CD4-positive, alpha-beta T cell treated with Interleukin-21 for 1 hour (primary cell): ENCODE measurements at regions not wholly inside any gene's neighbourhood (a gene's known extent, or its start where the extent isn't known, plus 50 kb on each side); places are given as distances from the start of the nearest gene placed in this dataset.
"Not testable (repeated sequence)": the region's sequence is repeated elsewhere in the genome, so short reads cannot be mapped to it uniquely, and the experiment has no call there.

Source experiments
- DNase-seq: peaks from one replicate; pipeline ENCODE4 v3.0.0-alpha.2; 2020

- not testable (repeated sequence) for DNase-seq
Observed at GRCh38 chr4:160746585-160746984, 1417.2 kb downstream of the FSTL5 start.

- no peak for DNase-seq
Observed at GRCh38 chr4:160772668-160773067, 1391.1 kb downstream of the FSTL5 start.

GRCh38 chr4:160795216-160795615 is 1368.6 kb downstream of the FSTL5 start:
- no peak for DNase-seq

GRCh38 chr4:160808174-160808573 is 1355.6 kb downstream of the FSTL5 start:
- DNase-seq = no peak

GRCh38 chr4:160809576-160809975 is 1354.2 kb downstream of the FSTL5 start:
- no peak for DNase-seq

- no peak for DNase-seq
Observed at GRCh38 chr4:160810424-160810823, 1353.4 kb downstream of the FSTL5 start.

- no peak for DNase-seq
Observed at GRCh38 chr4:160810941-160811340, 1352.9 kb downstream of the FSTL5 start.

GRCh38 chr4:160811956-160812355 is 1351.8 kb downstream of the FSTL5 start:
- DNase-seq = no peak

- DNase-seq = no peak
Observed at GRCh38 chr4:160814726-160815125, 1349.1 kb downstream of the FSTL5 start.

GRCh38 chr4:160818571-160818970 is 1345.2 kb downstream of the FSTL5 start:
- DNase-seq = no peak

- DNase-seq = no peak
Observed at GRCh38 chr4:160819791-160820190, 1344.0 kb downstream of the FSTL5 start.

GRCh38 chr4:160824481-160824880 is 1339.3 kb downstream of the FSTL5 start:
- DNase-seq = no peak

- DNase-seq = no peak
Observed at GRCh38 chr4:160825644-160826338, 1338.0 kb downstream of the FSTL5 start.

GRCh38 chr4:160826339-160826679 is 1337.5 kb downstream of the FSTL5 start:
- no peak for DNase-seq

GRCh38 chr4:160831165-160831922 is 1332.5 kb downstream of the FSTL5 start:
- no peak for DNase-seq

GRCh38 chr4:160835789-160836188 is 1328.0 kb downstream of the FSTL5 start:
- DNase-seq = no peak

GRCh38 chr4:160836431-160836830 is 1327.4 kb downstream of the FSTL5 start:
- DNase-seq = no peak

- no peak for DNase-seq
Observed at GRCh38 chr4:160846121-160846520, 1317.7 kb downstream of the FSTL5 start.

GRCh38 chr4:160847228-160847627 is 1316.6 kb downstream of the FSTL5 start:
- DNase-seq = no peak

- no peak for DNase-seq
Observed at GRCh38 chr4:160848489-160848888, 1315.3 kb downstream of the FSTL5 start.

GRCh38 chr4:160848901-160849760 is 1314.7 kb downstream of the FSTL5 start:
- no peak for DNase-seq

- no peak for DNase-seq
Observed at GRCh38 chr4:160864253-160864652, 1299.5 kb downstream of the FSTL5 start.

GRCh38 chr4:160869899-160870298 is 1293.9 kb downstream of the FSTL5 start:
- no peak for DNase-seq

- DNase-seq = no peak
Observed at GRCh38 chr4:160872491-160872890, 1291.3 kb downstream of the FSTL5 start.
